ENCODE measurements at regions not wholly inside any gene's neighbourhood (a gene's known extent, or its start where the extent isn't known, plus 50 kb on each side); places are given as distances from the start of the nearest gene placed in this dataset.
A peak's percentile ranks its signal among the peaks of the same experiment; 100 is the strongest.

- Mint-ChIP-seq H3K36me3 (no peaks in the 10 kb centered on the region), H3K9me3 (no peaks in the 10 kb centered on the region), H3K4me3 (no peak overlapping the region), H3K4me1 (no peaks in the 10 kb centered on the region), H3K27ac (no peak overlapping the region), H3K27me3 (ENCODE audit: insufficient read depth, low read depth) (peaks cover 15% of the 10 kb centered on the region)
- Histone ChIP-seq H3K4me1 (no peaks in the 10 kb centered on the region), H3K9me3 (ENCODE audit: low read depth) (no peaks in the 10 kb centered on the region), H4K20me1 (ENCODE audit: low read depth) (no peaks in the 10 kb centered on the region), H3K4me2 (no peak overlapping the region), H3K79me2 (ENCODE audit: low read depth) (no peaks in the 10 kb centered on the region), H3K9ac (no peak overlapping the region), H3K27me3 (no peaks in the 10 kb centered on the region), H3K36me3 (no peaks in the 10 kb centered on the region), H3K4me3 (no peak overlapping the region), H3K27ac (no peak overlapping the region), H3F3A (ENCODE audit: low read depth) (no peaks in the 10 kb centered on the region), H2AFZ (replicated peaks) (no peak overlapping the region)
- no peak for DNase-seq (ENCODE audit: low spot score)
- no peak for TF ChIP-seq EZH2phosphoT487 (IDR thresholded peaks at IDR 0.05)
- TF ChIP-seq EZH2 (IDR thresholded peaks at IDR 0.05): no peak
- TF ChIP-seq CTCF (IDR thresholded peaks at IDR 0.05): no peak
Measured at GRCh38 chr5:173535166-173535975, 81.1 kb downstream of the BOD1 start.

GRCh38 chr5:173534664-173535063, 81.8 kb downstream of the BOD1 start:
- Mint-ChIP-seq H3K27me3 (ENCODE audit: insufficient read depth, low read depth) (peaks cover 15% of the 10 kb centered on the region), H3K9me3 (no peaks in the 10 kb centered on the region)
- TF ChIP-seq EZH2phosphoT487 (IDR thresholded peaks at IDR 0.05): no peak
- no peak for TF ChIP-seq EZH2 (IDR thresholded peaks at IDR 0.05)
- no peak for TF ChIP-seq CTCF (IDR thresholded peaks at IDR 0.05)

GRCh38 chr5:173534031-173534430, 82.4 kb downstream of the BOD1 start:
- Mint-ChIP-seq H3K27ac (peak overlapping the region; percentile 27), H3K27me3 (ENCODE audit: insufficient read depth, low read depth) (peaks cover 15% of the 10 kb centered on the region), H3K36me3 (no peaks in the 10 kb centered on the region), H3K9me3 (no peaks in the 10 kb centered on the region), H3K4me1 (no peaks in the 10 kb centered on the region), H3K4me3 (no peak overlapping the region)
- no peaks in the 10 kb centered on the region for H3K4me1 ChIP-seq
- H3K4me3 ChIP-seq: no peak overlapping the region
- no peak overlapping the region for H3K4me2 ChIP-seq
- H3K9ac ChIP-seq: no peak overlapping the region
- no peaks in the 10 kb centered on the region for H3K79me2 ChIP-seq (ENCODE audit: low read depth)
- H3K9me3 ChIP-seq (ENCODE audit: low read depth): no peaks in the 10 kb centered on the region
- H2AFZ ChIP-seq (replicated peaks): no peak overlapping the region
- no peaks in the 10 kb centered on the region for H3K27me3 ChIP-seq
- no peak overlapping the region for H3K27ac ChIP-seq
- H4K20me1 ChIP-seq (ENCODE audit: low read depth): no peaks in the 10 kb centered on the region
- H3K36me3 ChIP-seq: no peaks in the 10 kb centered on the region
- no peak for DNase-seq (ENCODE audit: low spot score)
- no peak for TF ChIP-seq EZH2phosphoT487 (IDR thresholded peaks at IDR 0.05)
- no peak for TF ChIP-seq CTCF (IDR thresholded peaks at IDR 0.05)
- no peak for TF ChIP-seq EZH2 (IDR thresholded peaks at IDR 0.05)
- no peaks in the 10 kb centered on the region for H3F3A ChIP-seq (ENCODE audit: low read depth)

More at GRCh38 chr5:173534664-173535063, 81.8 kb downstream of the BOD1 start:
- Histone ChIP-seq H3K79me2 (ENCODE audit: low read depth) (no peaks in the 10 kb centered on the region), H3F3A (ENCODE audit: low read depth) (no peaks in the 10 kb centered on the region), H3K4me3 (no peak overlapping the region), H3K9me3 (ENCODE audit: low read depth) (no peaks in the 10 kb centered on the region), H2AFZ (replicated peaks) (no peak overlapping the region), H3K9ac (no peak overlapping the region), H3K36me3 (no peaks in the 10 kb centered on the region), H3K27ac (no peak overlapping the region), H3K27me3 (no peaks in the 10 kb centered on the region), H3K4me2 (no peak overlapping the region), H4K20me1 (ENCODE audit: low read depth) (no peaks in the 10 kb centered on the region), H3K4me1 (no peaks in the 10 kb centered on the region)
- Mint-ChIP-seq H3K27ac (no peak overlapping the region), H3K36me3 (no peaks in the 10 kb centered on the region), H3K4me3 (no peak overlapping the region), H3K4me1 (no peaks in the 10 kb centered on the region)
- no peak for DNase-seq (ENCODE audit: low spot score)

Measured in neural progenitor cell (in vitro differentiated cells).